ENCODE measurements at regions not wholly inside any gene's neighbourhood (a gene's known extent, or its start where the extent isn't known, plus 50 kb on each side); places are given as distances from the start of the nearest gene placed in this dataset.
A peak's percentile ranks its signal among the peaks of the same experiment; 100 is the strongest.

DNA sequence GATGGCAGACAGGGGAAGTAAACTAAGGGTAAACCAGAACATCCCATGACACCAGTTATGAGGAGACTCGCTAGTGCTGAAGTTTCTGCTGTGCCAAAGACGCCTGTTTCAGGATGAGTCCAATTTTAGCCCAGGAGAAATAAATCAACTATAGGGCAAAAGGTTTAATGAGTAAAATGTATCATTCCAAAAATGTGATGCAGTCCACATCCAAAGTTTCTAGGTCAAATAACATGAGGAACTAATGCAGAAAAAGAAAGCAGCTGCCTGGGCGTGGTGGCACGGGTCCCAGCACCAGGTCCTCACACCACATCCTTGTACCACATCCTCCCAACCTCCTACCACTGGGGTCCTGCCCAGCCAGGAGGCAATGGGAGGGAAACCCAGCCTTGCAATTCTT, 126.9 kb upstream of the CTAGE1 start:
- DNase-seq (ENCODE audit: low spot score) = no peak

GRCh38 chr18:22545066-22545760, 127.5 kb upstream of the CTAGE1 start:
- no peak for DNase-seq (ENCODE audit: low spot score)

DNA sequence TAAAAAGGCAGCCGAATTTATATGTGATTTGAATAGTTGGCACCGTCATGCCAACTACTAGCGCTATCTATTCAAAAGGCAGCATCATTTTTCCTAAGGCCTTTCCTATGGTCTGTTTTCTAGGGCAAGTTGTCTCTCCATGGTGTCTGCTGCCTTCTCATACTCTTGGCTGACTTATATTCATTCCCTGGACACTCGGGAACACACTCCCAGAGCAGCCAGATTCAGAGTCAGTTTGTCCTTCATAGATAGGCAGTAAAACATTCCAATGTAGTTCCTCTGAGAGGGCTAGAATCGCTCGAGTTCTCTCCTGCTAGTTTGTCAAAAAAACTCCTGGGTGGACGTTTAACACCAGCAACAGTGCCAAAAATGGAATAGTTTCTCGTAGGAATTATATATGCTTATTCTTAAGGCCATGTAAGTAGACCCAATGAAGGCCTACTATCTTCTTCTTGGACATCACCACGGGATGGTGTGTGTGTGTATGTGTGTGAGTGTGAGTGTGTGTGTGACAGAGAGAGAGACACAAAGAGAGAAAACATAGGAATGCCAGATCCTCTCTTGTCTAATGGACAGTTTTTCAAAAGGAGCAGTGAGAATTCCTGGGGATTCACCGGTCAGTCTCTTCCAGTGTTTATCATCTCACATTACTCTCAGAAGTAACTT, 129.3 kb upstream of the CTAGE1 start:
- no peak for DNase-seq (ENCODE audit: low spot score)

DNA sequence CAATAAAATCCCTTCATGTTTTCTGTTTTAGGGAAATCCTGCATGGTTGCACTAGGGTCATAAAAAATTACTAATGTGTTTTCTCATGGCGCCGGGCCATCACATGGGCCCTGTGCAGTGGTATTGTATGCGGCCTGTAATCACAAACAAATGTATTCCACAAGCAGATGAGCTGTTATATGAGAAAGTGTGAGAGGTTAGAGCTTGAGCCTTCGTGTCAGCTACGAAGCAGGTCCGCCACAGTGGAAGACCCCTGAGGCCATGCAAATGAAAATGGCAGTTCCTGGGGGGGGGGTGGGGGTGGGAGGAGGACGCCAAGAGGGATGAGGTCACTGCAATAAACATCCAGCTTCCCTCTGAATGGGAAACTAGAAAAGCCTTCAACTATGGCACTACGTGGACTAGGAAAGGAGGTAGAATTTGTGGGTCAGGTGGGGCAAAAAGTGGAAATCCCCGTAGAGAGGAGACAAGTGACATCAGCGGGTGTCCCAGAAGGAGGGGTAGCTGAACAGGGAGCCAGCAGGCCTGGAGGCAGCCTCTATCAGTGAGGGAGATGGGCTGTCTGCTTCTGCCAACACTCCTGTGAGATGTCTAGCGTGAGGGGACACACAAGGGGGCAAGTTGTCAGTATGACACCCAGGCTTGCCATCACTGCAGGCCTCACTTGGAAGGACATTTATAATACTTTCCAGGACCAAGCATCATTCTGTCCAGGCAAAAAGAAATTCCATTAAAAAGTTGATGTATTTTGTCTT, 130.3 kb upstream of the CTAGE1 start:
- no peak for DNase-seq (ENCODE audit: low spot score)

GRCh38 chr18:22549260-22549937, 131.7 kb upstream of the CTAGE1 start:
- no peak for DNase-seq (ENCODE audit: low spot score)

- DNase-seq (ENCODE audit: low spot score) = no peak
Observed at GRCh38 chr18:22550366-22550765, 132.7 kb upstream of the CTAGE1 start.

DNA sequence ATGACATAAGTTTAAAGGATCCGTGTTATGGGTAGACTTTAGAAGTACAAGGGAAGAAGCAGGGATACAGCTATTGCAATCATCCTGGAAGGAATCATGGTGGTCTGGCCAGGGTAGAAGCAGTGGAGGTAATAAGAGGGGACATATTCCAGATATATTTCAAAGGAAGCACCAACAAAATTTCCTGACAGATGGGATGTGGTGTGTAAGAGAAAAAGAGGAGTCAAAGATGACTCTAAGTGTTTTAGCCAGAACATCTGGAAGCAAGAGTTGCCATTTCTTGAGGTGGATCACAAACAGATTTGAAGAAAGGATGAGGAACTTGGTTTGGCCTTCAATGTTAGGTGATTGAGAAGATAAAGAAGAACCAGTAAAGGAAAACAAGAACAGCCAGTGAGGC, 133.1 kb upstream of the CTAGE1 start:
- DNase-seq (ENCODE audit: low spot score) = peak; percentile 30

DNA sequence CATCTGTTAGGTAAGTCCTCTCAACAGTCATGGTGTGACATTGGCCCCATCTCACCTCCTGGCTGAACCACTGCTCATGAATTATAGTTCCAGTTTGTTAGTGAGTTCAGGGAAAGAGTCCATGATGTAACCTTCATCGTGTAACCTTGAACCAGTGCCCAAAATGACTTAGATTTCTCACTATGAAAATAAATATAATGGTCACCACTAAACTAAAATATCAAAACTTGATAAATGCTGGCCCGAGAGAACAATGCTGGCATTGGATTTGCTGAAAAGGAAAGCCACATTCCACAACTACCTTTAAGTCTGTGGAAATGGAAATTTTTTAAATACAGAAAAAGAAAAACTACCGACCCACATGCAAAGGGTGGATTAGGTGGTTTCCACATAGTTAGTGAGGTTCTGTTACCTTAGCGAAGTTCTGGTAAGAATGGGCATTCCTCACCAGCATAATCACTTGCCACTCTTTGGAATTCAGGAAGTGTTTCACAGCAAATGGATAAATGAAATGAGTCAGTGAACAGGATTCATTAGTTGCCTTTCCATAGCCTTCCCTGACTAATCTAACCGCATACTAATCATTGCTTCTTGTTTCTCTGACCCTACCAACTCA, 133.9 kb upstream of the CTAGE1 start:
- peak; percentile 42 for DNase-seq (ENCODE audit: low spot score)

DNA sequence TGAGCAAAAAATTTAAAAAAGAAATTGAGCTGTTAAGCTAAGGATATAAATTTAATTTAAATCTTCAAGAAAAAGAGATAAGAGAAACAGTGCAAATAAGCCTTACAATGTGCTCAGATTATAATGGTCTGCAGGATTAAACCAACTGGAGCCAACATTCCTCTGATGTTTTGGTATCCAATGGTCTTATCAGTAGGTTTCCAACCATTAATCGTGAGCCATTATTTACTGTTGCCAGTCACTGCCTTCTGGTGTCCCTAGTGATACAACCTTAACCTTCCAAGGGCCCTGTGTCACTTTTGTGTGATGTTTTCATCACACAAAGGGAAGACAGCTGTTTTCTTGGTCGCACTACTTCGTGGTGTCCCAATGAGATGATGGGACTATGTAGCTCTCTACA, 134.5 kb upstream of the CTAGE1 start:
- no peak for DNase-seq (ENCODE audit: low spot score)

DNA sequence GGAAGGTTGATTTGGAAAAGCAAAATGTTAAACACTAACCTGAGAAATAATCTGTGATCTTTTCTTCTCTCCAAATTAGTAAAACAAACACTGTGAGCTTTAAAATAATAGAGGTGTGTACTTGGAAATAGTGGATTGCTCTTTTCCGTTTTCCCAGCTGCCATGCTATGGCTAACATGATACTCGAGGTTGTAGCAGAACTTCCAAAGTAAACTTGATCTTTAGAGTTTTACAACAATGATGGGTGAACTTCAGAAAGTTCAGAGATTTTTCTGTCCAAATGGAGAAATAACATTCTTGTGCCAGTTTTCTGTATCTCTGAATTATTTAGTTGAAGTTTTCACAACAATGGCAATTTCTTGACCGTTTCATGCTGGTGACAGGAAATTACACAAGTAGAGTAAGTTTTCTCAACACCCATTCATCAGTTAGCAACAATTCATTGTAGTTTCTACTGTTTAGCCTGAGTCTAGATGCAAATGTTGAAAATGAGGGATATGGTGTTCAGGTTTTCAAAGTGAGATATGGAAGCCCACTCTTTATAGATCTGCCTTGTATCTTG, 135.3 kb upstream of the CTAGE1 start:
- DNase-seq (ENCODE audit: low spot score) = no peak

DNA sequence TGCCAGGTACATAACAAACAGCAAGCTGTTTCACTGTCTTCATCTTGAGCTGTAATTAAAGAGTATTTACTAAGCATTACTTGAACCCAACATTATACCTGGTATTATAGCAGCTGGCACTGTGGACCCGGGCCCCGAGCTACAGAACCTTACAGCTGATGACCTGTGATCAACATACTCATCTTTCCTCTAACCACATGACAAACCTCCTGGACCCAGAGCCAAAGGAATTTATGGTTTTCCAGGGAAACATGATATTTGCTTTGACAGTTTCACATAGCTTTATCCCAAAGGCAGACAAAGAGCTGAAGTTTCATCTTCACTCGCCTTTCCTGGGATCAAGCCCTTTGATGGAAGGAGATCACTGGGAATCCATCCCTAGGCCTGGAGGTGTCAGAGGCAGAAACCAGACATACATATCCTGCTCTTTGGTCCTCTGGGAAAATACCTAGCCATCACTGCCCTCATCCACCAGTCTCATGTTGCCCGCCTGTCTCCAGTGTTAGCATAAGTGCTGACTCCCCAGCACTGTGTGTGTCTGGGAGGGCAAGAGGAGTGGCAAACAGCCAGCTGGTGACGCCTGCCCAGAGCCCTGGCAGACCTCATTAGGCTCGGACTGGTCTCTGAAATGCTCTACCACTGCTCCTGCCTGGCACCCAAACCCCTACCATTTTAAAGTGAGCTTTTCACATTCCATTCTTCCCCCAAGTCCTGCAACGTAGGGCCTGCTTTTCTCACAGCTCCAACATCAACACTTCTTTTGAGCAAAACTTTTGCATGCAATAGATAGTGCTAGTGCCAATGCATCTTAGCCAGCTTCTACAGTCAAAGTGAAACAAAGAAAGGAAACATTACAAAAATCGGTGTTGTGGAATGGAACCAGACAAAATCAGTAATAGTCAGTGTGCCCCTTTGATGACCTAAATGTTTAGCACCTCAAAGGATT, 138.8 kb upstream of the CTAGE1 start:
- peak; percentile 52 for DNase-seq (ENCODE audit: low spot score)

DNA sequence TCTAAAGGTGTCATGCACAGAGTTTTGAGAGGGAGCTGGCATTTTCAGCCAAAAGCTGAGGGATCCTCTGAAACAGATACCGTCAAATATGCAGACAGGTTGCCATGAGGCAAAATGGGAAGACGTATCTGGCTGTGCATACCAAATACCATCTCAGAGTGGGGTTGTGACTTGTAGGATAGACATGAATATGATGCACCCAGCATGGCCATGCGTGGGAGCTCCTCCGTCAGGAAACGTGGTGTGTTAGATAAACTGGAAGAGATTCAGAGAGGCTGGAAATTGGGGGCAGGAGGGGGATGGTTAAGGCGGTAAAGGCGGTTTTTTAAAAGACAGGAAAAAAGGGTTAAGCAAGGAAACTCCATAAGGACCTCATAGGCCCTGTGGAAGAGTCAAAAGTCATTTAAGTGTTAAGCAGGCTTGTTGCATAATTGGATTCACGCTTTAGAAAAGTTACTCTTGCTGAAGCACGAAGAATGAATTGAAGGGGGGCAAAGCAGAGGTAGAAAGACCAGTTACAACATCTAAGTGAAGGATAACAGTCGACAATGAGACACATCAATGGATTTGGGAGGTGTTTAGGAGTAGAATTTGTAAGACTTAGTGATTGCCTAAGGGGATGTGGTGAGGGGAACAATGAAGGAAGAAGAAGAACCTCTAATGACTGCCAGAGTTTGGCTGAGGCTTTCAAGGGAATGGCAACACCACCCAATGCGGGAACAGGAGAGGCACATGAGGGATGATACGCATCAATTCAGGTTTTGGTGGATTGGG, 139.6 kb upstream of the CTAGE1 start:
- DNase-seq (ENCODE audit: low spot score) = no peak

DNA sequence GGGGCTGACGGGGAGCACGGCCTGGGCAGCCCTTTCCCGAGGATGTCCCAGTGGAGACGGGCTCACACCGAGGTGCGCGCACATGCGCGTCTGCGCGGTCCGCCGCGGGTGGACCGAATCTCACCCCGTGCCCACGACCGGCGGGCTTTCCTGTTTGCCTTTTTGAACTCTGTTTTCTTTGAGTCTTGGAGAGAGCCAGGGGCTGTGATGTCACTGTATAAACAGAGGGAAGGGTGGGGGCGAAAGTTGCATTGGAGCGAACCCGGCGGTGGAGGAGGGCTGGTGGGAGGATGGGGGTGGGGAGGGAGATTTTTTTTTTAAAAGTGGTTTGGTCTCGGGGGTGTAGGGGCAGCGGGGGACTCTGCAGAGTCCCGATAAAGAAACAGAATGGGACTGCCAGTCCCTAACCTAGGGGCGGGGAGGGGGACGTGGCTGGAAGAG, 141.2 kb upstream of the CTAGE1 start:
- peak; percentile 62 for DNase-seq (ENCODE audit: low spot score)

DNA sequence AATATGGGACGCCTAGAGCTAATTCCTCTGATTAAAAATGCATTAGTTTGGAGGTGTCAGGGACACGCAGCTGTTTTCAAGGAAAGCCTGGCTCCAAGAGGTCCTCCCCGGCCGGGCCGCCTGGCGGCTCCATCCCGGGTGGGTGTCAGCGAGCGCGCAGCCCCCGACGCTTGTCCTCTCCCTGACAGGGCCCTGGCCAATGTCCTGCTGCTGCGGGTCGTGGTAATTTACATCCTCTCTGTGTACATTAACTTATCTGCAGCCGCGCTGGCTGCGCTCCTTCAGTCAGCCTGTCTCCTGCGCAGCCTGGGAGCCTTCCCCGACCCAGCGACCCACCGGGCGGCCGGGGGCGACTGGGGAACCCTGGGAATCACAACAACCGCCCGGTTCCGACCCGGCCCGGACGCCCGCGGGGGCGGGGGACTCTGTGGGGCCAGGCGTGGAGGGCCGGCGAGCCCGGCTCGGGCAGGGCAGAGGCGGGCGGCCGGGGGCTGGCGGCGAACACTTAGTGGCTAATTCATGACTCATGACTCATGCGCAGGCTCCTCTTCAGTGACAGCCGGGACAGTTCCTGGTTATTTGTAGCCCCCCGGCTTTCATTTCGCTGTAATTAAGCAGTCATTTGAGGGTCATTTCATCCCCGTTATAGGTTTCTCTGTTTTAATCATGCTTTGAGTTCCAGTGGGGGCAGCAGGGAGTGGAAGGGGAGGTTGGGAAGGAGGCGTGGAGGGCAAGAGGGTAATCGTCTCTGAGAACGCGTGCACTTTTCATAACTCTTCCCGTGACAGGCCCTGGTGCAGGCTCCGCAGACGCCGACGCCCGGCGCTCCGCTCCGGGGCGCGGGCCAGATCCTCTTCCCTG, 141.9 kb upstream of the CTAGE1 start:
- peak; percentile 61 for DNase-seq (ENCODE audit: low spot score)

GRCh38 chr18:22560275-22560610, 142.5 kb upstream of the CTAGE1 start:
- DNase-seq (ENCODE audit: low spot score) = no peak

- DNase-seq (ENCODE audit: low spot score) = no peak
Observed at GRCh38 chr18:22560797-22561196, 143.1 kb upstream of the CTAGE1 start.

DNA sequence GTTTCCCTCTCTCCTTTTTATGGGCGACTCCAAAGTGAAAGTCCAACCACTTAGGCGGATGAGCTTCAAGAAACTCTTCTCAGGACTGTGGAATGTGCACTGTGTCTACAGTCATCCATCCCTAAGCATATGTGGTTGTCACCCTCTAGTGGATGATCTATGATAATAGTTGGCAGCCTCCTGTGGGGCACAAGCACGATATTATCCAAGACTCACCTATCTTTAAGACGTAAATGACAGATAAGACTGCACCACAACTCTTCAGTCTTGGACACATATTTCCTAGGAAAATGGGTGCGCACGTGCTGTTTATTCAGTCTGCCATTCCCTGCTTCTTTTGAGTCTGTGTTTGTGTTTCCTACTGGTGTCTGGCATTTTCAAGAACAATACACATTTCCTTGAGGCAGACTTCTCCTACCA, 145.5 kb upstream of the CTAGE1 start:
- peak; percentile 85 for DNase-seq (ENCODE audit: low spot score)

GRCh38 chr18:22564036-22564435, 146.3 kb upstream of the CTAGE1 start:
- no peak for DNase-seq (ENCODE audit: low spot score)

All from HT-29 (cell line).